SU-DHL-6 (cell line): ENCODE measurements at regions not wholly inside any gene's neighbourhood (a gene's known extent, or its start where the extent isn't known, plus 50 kb on each side); places are given as distances from the start of the nearest gene placed in this dataset.

Experiments used
- H2AFZ ChIP-seq: fragments of 200-600 bp; sonication (generic); 2 replicates; pipeline ENCODE4 v1.6.1; 2014; ENCODE audit warnings: low read depth, mild to moderate bottlenecking, moderate library complexity, mixed read lengths, antibody characterized with exemption, low read length; ENCODE audit not compliant: severe bottlenecking
- H3F3A ChIP-seq: fragments of 200-600 bp; shearing (Covaris generic); 2 replicates; pipeline ENCODE4 v1.6.0; 2016; ENCODE audit warnings: antibody characterized with exemption, mild to moderate bottlenecking; ENCODE audit not compliant: insufficient read depth
- H3K27ac ChIP-seq: fragments of 200-600 bp; sonication (generic); 2 replicates; pipeline ENCODE4 v1.5.1; 2016; ENCODE audit warnings: low read depth, mild to moderate bottlenecking, low read length, moderate library complexity, mixed read lengths
- H3K27me3 ChIP-seq: fragments of 200-600 bp; sonication (generic), shearing (Covaris generic); 2 replicates; pipeline ENCODE4 v1.6.0; 2014; ENCODE audit warnings: mild to moderate bottlenecking, low read length
- H3K36me3 ChIP-seq: fragments of 200-600 bp; sonication (generic); 2 replicates; pipeline ENCODE4 v1.6.1; 2014; ENCODE audit warnings: mild to moderate bottlenecking, low read length, mixed read lengths
- H3K4me2 ChIP-seq: fragments of 300-600, 200-600 bp; shearing (Covaris generic), sonication (generic); 2 replicates; pipeline ENCODE4 v1.6.0; 2014; ENCODE audit warnings: low read length, low read depth, mild to moderate bottlenecking; ENCODE audit not compliant: poor library complexity, severe bottlenecking
- H3K4me3 ChIP-seq: fragments of 200-600 bp; sonication (generic); 2 replicates; pipeline ENCODE4 v1.5.1; 2014; ENCODE audit warnings: antibody characterized with exemption, low read length, mild to moderate bottlenecking, mixed read lengths; ENCODE audit not compliant: insufficient read depth, poor library complexity, severe bottlenecking
- H3K79me2 ChIP-seq: fragments of 200-600 bp; sonication (generic); 2 replicates; pipeline ENCODE4 v1.6.1; 2014; ENCODE audit warnings: mild to moderate bottlenecking, low read length, moderate library complexity; ENCODE audit not compliant: insufficient read depth
- H3K9ac ChIP-seq: fragments of 200-600 bp; sonication (generic); 2 replicates; pipeline ENCODE4 v1.7.0; 2014; ENCODE audit warnings: mild to moderate bottlenecking, low read length
- H3K9me2 ChIP-seq: fragments of 200-600 bp; sonication (generic); replicated peaks from 2 replicates; pipeline ENCODE4 v1.6.1; 2014; ENCODE audit warnings: low read length; ENCODE audit not compliant: insufficient read depth
- H3K9me3 ChIP-seq: fragments of 200-600 bp; sonication (generic); 2 replicates; pipeline ENCODE4 v1.6.1; 2014; ENCODE audit warnings: low read length, mixed read lengths; ENCODE audit not compliant: insufficient read depth
- H4K20me1 ChIP-seq: fragments of 200-600 bp; sonication (generic); 2 replicates; pipeline ENCODE4 v1.6.1; 2014; ENCODE audit warnings: low read depth, mild to moderate bottlenecking, antibody characterized with exemption, low read length, moderate library complexity, mixed read lengths
- CTCF ChIP-seq: fragments of 200-600 bp; sonication (generic); IDR thresholded peaks from one replicate; pipeline ENCODE4 v1.5.1; 2017; ENCODE audit warnings: antibody characterized with exemption, mild to moderate bottlenecking, low read length, moderate library complexity; ENCODE audit not compliant: insufficient read depth, poor library complexity, severe bottlenecking
- EZH2phosphoT487 ChIP-seq: fragments of 200-600 bp; sonication (generic), shearing (Covaris generic); conservative IDR thresholded peaks from 2 replicates; pipeline ENCODE4 v1.6.1; 2018; ENCODE audit warnings: mild to moderate bottlenecking, antibody characterized with exemption, low read length, moderate library complexity, mixed read lengths

- H3F3A ChIP-seq = no peaks in the 10 kb centered on the region
- TF ChIP-seq CTCF (no peak), EZH2phosphoT487 (no peak)
Measured at GRCh38 chr11:116173506-116173905, 599.3 kb downstream of the BUD13 start.

GRCh38 chr11:116172851-116173250, 599.9 kb downstream of the BUD13 start:
- Histone ChIP-seq H3K4me2 (no peak overlapping the region), H3K27ac (no peak overlapping the region)
- TF ChIP-seq EZH2phosphoT487 (no peak), CTCF (no peak)

More at GRCh38 chr11:116173506-116173905, 599.3 kb downstream of the BUD13 start:
- H3K4me3 ChIP-seq = no peak overlapping the region
- H3K27ac ChIP-seq = no peak overlapping the region
- H3K9me2 ChIP-seq = no peaks in the 10 kb centered on the region
- no peaks in the 10 kb centered on the region for H3K27me3 ChIP-seq
- H3K9ac ChIP-seq = no peak overlapping the region
- H4K20me1 ChIP-seq = no peaks in the 10 kb centered on the region
- no peak overlapping the region for H2AFZ ChIP-seq
- no peaks in the 10 kb centered on the region for H3K9me3 ChIP-seq
- H3K4me2 ChIP-seq = no peak overlapping the region
- H3K36me3 ChIP-seq = no peaks in the 10 kb centered on the region
- no peaks in the 10 kb centered on the region for H3K79me2 ChIP-seq

GRCh38 chr11:116172156-116172555, 600.6 kb downstream of the BUD13 start:
- H3K4me3 ChIP-seq = no peak overlapping the region
- no peaks in the 10 kb centered on the region for H3K9me2 ChIP-seq
- no peaks in the 10 kb centered on the region for H4K20me1 ChIP-seq
- no peak overlapping the region for H2AFZ ChIP-seq
- no peak for TF ChIP-seq CTCF
- TF ChIP-seq EZH2phosphoT487 = no peak
- no peaks in the 10 kb centered on the region for H3K27me3 ChIP-seq
- H3K9ac ChIP-seq = no peak overlapping the region
- H3K36me3 ChIP-seq = no peaks in the 10 kb centered on the region
- H3K27ac ChIP-seq = no peak overlapping the region
- H3K79me2 ChIP-seq = no peaks in the 10 kb centered on the region
- H3F3A ChIP-seq = no peaks in the 10 kb centered on the region
- H3K9me3 ChIP-seq = no peaks in the 10 kb centered on the region
- no peak overlapping the region for H3K4me2 ChIP-seq

More at GRCh38 chr11:116172851-116173250, 599.9 kb downstream of the BUD13 start:
- Histone ChIP-seq H4K20me1 (no peaks in the 10 kb centered on the region), H3K36me3 (no peaks in the 10 kb centered on the region), H2AFZ (no peak overlapping the region), H3F3A (no peaks in the 10 kb centered on the region), H3K9me2 (no peaks in the 10 kb centered on the region), H3K9ac (no peak overlapping the region), H3K9me3 (no peaks in the 10 kb centered on the region), H3K4me3 (no peak overlapping the region), H3K79me2 (no peaks in the 10 kb centered on the region), H3K27me3 (no peaks in the 10 kb centered on the region)
